Tibial nerve (tissue), 4 donors: ENCODE measurements at regions not wholly inside any gene's neighbourhood (a gene's known extent, or its start where the extent isn't known, plus 50 kb on each side); places are given as distances from the start of the nearest gene placed in this dataset.

Source experiments
- CTCF ChIP-seq, 5 experiments: fragments of 200-600 bp in 3 of 5; fragments of 450-650 bp in 2 of 5; sonication (generic) in 3 of 5; IDR thresholded peaks; one replicate each; pipeline ENCODE4 v1.5.1; 2016 to 2019; ENCODE audit warnings: antibody characterized with exemption in 5 of 5, mild to moderate bottlenecking in 3 of 5, moderate library complexity in 2 of 5
- EP300 ChIP-seq, 2 donors: sonication (generic); formaldehyde crosslinking; IDR thresholded peaks; one replicate each; pipeline ENCODE4 v1.6.1; 2017; ENCODE audit warnings: antibody characterized with exemption in 2 of 2, mild to moderate bottlenecking in 1 of 2
- POLR2A ChIP-seq, 2 donors: fragments of 450-650 bp; IDR thresholded peaks; one replicate each; pipeline ENCODE4 v1.6.1; 2017; ENCODE audit warnings: antibody characterized with exemption in 2 of 2, mild to moderate bottlenecking in 2 of 2, moderate library complexity in 2 of 2

GRCh38 chr6:68238097-68238601, 396.9 kb upstream of the ADGRB3 start:
- TF ChIP-seq CTCF (IDR thresholded peaks at IDR 0.05) (no peak), POLR2A (IDR thresholded peaks at IDR 0.05) (no peak), EP300 (IDR thresholded peaks at IDR 0.05) (no peak)
